A673 (cell line): ENCODE measurements at regions not wholly inside any gene's neighbourhood (a gene's known extent, or its start where the extent isn't known, plus 50 kb on each side); places are given as distances from the start of the nearest gene placed in this dataset.

Experiments used
- BruUV-seq: library from RNA; stranded (reverse); fragments of 400-500 nt; replicated peaks from 2 replicates; lab custom pipeline; 2021; lab: Mats Ljungman, UMichigan
- CTCF ChIA-PET: fragments of 300-600 bp; sonication (Branson Sonifier 250); formaldehyde crosslinking; loops from one replicate; lab custom pipeline; 2022; ENCODE audit warnings: antibody characterized with exemption; lab: Charles Lee
- POLR2A ChIA-PET: fragments of 300-600 bp; sonication (Branson Sonifier 250); formaldehyde crosslinking; loops from one replicate; lab custom pipeline; 2022; ENCODE audit warnings: antibody characterized with exemption; ENCODE audit not compliant: low non-redundant PET; lab: Charles Lee
- DNase-seq: peaks from one replicate; pipeline ENCODE4 v3.0.0-alpha.2; 2015; ENCODE audit warnings: low spot score
- H3K27ac ChIP-seq: fragments of 200-600 bp; sonication (generic); 2 replicates; pipeline ENCODE4 v1.5.1; 2016; ENCODE audit warnings: mixed run types, low read depth, mild to moderate bottlenecking, mixed read lengths, antibody characterized with exemption, low read length; ENCODE audit not compliant: poor library complexity, severe bottlenecking
- H3K27me3 ChIP-seq: fragments of 200-600 bp; sonication (generic); replicated peaks from 2 replicates; pipeline ENCODE4 v1.6.1; 2017; ENCODE audit warnings: mixed run types, low read depth, mild to moderate bottlenecking, mixed read lengths, antibody characterized with exemption, low read length; ENCODE audit not compliant: insufficient read depth, poor library complexity
- H3K36me3 ChIP-seq: fragments of 200-600 bp; sonication (generic); 2 replicates; pipeline ENCODE4 v1.6.1; 2016; ENCODE audit warnings: mixed run types, mild to moderate bottlenecking, mixed read lengths, antibody characterized with exemption, low read length; ENCODE audit not compliant: insufficient read depth, poor library complexity, severe bottlenecking
- H3K4me1 ChIP-seq: fragments of 200-600 bp; sonication (generic); 2 replicates; pipeline ENCODE4 v1.6.1; 2017; ENCODE audit warnings: mixed run types, mild to moderate bottlenecking, mixed read lengths, antibody characterized with exemption, low read length; ENCODE audit not compliant: insufficient read depth, poor library complexity, severe bottlenecking
- H3K4me3 ChIP-seq: fragments of 200-600 bp; sonication (generic); 2 replicates; pipeline ENCODE4 v1.5.1; 2016; ENCODE audit warnings: low read depth, mixed run types, mild to moderate bottlenecking, mixed read lengths, low read length; ENCODE audit not compliant: poor library complexity, severe bottlenecking
- H3K9me3 ChIP-seq: fragments of 200-600 bp; sonication (generic); 2 replicates; pipeline ENCODE4 v1.6.1; 2016; ENCODE audit warnings: mixed run types, low read depth, mild to moderate bottlenecking, mixed read lengths, antibody characterized with exemption, low read length; ENCODE audit not compliant: poor library complexity, severe bottlenecking
- CTCF ChIP-seq: fragments of 300-800, 200-600 bp; sonication (generic); conservative IDR thresholded peaks from 2 replicates; pipeline ENCODE4 v1.5.1; 2017; ENCODE audit warnings: low read depth, mild to moderate bottlenecking, antibody characterized with exemption, low read length, moderate library complexity, mixed read lengths
- EZH2 ChIP-seq: fragments of 200-600 bp; sonication (generic); IDR thresholded peaks from 2 replicates; pipeline ENCODE4 v1.6.1; 2017; ENCODE audit warnings: borderline replicate concordance, low read depth, mild to moderate bottlenecking, mixed read lengths, antibody characterized with exemption, low read length; ENCODE audit not compliant: poor library complexity, severe bottlenecking
- intact Hi-C: fragments of 100-400 bp; cut with micrococcal nuclease; formaldehyde crosslinking; loops from one replicate; pipeline ENCODE4 v1.10.0; 2022; ENCODE audit not compliant: unreplicated experiment

DNA sequence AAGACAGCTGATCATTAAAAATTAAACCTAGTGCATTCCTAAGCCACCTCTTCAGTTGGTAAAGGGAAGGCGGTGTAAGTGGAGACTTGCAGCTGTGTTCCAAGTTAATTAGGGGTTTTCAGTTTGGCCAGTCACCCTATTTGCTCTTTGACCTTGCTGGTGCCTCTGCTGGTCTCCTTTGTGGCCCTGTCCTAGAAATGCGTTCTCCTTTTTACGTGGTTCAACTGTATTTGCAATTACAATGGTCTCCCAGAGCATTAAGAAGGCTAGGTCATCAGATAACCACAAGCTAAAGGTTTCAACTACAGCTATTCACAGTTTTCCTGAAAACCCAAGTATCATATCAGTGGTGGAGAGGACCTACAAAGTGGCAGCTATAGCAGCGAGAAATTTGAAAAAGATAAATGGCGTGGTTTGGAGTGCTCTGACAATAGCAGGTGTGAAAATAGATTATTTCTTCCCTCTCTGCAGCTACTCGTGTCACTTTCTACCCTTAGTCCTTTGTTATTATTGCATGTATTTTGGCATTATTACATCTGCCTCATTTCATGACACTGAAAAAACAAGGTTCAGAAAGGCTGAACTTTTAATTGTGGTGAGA, 203.5 kb upstream of the TBC1D5 start:
- ChIA-PET POLR2A (no interaction called here), CTCF (no interaction called here)
- no peaks in the 10 kb centered on the region for H3K36me3 ChIP-seq
- TF ChIP-seq CTCF (no peak), EZH2 (no peak)
- DNase-seq, result no peak
- no peak overlapping the region for H3K27ac ChIP-seq
- BruUV-seq, result no TSS peak
- intact Hi-C loops, result no loop called here
- peaks cover 32% of the 10 kb centered on the region for H3K27me3 ChIP-seq
- no peaks in the 10 kb centered on the region for H3K9me3 ChIP-seq
- no peak overlapping the region for H3K4me3 ChIP-seq
- H3K4me1 ChIP-seq, result no peaks in the 10 kb centered on the region

GRCh38 chr3:17945018-17945798, 202.8 kb upstream of the TBC1D5 start:
- CTCF ChIA-PET, result no interaction called here
- POLR2A ChIA-PET, result no interaction called here
- Histone ChIP-seq H3K27ac (no peak overlapping the region), H3K27me3 (peaks cover 39% of the 10 kb centered on the region), H3K4me1 (no peaks in the 10 kb centered on the region), H3K9me3 (no peaks in the 10 kb centered on the region), H3K36me3 (no peaks in the 10 kb centered on the region), H3K4me3 (no peak overlapping the region)
- BruUV-seq, result no TSS peak
- no peak for TF ChIP-seq EZH2
- no peak for TF ChIP-seq CTCF
- intact Hi-C loops, result no loop called here
- DNase-seq, result no peak

- Histone ChIP-seq H3K27ac (no peak overlapping the region), H3K27me3 (peaks cover 18% of the 10 kb centered on the region), H3K4me1 (no peaks in the 10 kb centered on the region), H3K9me3 (no peaks in the 10 kb centered on the region), H3K36me3 (no peaks in the 10 kb centered on the region), H3K4me3 (no peak overlapping the region)
- CTCF ChIA-PET, result no interaction called here
- TF ChIP-seq EZH2 (no peak), CTCF (no peak)
- DNase-seq, result no peak
- intact Hi-C loops, result no loop called here
- POLR2A ChIA-PET, result no interaction called here
- no TSS peak for BruUV-seq
Observed at GRCh38 chr3:17942856-17943255, 200.4 kb upstream of the TBC1D5 start.
